Activated B cell treated with CpG ODN at 0.5 μM for 24 hours (primary cell): ENCODE measurements at regions not wholly inside any gene's neighbourhood (a gene's known extent, or its start where the extent isn't known, plus 50 kb on each side); places are given as distances from the start of the nearest gene placed in this dataset.

ENCODE experiments used
- ATAC-seq: fragments of 200-7000 bp; cut with Tn5 transposase; one replicate; pipeline ENCODE4 v1.10.0; 2021; ENCODE audit warnings: low read depth, mild to moderate bottlenecking, moderate library complexity
- CTCF ChIA-PET: fragments of 350-600 bp; sonication (Branson Sonifier 250); formaldehyde crosslinking; loops from one replicate; lab custom pipeline; 2021; ENCODE audit warnings: antibody characterized with exemption; lab: Charles Lee
- POLR2A ChIA-PET: fragments of 350-600 bp; sonication (Branson Sonifier 250); formaldehyde crosslinking; loops from one replicate; lab custom pipeline; 2021; ENCODE audit warnings: antibody characterized with exemption; lab: Charles Lee
- DNase-seq: peaks from one replicate; pipeline ENCODE4 v3.0.0; 2022
- H3K27ac Mint-ChIP-seq: one replicate; pipeline ENCODE4 v1.8.0; 2020; ENCODE audit warnings: mixed read lengths
- H3K27me3 Mint-ChIP-seq: one replicate; pipeline ENCODE4 v1.8.0; 2021; ENCODE audit warnings: mixed read lengths
- H3K36me3 Mint-ChIP-seq: one replicate; pipeline ENCODE4 v1.8.0; 2021; ENCODE audit warnings: low read depth, mixed read lengths
- H3K4me1 Mint-ChIP-seq: one replicate; pipeline ENCODE4 v1.8.0; 2021; ENCODE audit warnings: mixed read lengths
- H3K4me3 Mint-ChIP-seq: one replicate; pipeline ENCODE4 v1.8.0; 2020; ENCODE audit warnings: mild to moderate bottlenecking, mixed read lengths
- H3K9me3 Mint-ChIP-seq: one replicate; pipeline ENCODE4 v1.8.0; 2020; ENCODE audit warnings: mixed read lengths
- intact Hi-C: fragments of 100-400 bp; cut with micrococcal nuclease; formaldehyde crosslinking; loops from one replicate; pipeline ENCODE4 v1.15.1; 2024
- TF ChIP-seq, protein P1 (sequence below): fragments of 200-600 bp; IDR thresholded peaks from one replicate; pipeline ENCODE4 v1.8.0; 2022; ENCODE audit warnings: antibody characterized with exemption, mild to moderate bottlenecking

DNA sequence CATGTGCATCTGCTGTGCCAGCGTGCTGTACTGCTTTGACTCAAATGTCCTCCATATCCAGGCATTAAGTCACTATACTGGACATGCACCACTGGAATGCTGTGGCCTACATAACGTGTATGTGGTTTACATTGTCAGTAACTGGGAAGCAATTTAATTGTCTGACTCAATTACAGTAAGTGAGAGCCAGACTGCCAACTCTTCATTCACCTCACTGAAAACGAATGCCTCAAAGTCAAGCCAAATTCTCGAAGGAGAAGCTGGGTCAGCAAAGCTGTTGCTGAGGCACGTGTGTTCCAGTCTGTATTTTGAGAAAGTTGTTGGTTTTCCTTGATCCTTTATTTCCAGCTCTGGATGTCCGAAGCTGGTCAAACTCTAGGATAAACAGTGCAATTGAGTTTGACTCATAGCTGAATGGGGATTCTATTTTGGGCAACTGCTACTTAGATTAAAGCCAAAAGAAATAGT is 534.3 kb downstream of the COL12A1 start:
- ATAC-seq: no peak
- no peak for DNase-seq
- no peak overlapping the region for H3K27ac Mint-ChIP-seq
- ChIA-PET POLR2A (no interaction called here), CTCF (no interaction called here)
- intact Hi-C loops: no loop called here
- no peaks in the 10 kb centered on the region for H3K27me3 Mint-ChIP-seq
- peaks cover 8% of the 10 kb centered on the region for H3K9me3 Mint-ChIP-seq
- TF ChIP-seq, protein P1, sequence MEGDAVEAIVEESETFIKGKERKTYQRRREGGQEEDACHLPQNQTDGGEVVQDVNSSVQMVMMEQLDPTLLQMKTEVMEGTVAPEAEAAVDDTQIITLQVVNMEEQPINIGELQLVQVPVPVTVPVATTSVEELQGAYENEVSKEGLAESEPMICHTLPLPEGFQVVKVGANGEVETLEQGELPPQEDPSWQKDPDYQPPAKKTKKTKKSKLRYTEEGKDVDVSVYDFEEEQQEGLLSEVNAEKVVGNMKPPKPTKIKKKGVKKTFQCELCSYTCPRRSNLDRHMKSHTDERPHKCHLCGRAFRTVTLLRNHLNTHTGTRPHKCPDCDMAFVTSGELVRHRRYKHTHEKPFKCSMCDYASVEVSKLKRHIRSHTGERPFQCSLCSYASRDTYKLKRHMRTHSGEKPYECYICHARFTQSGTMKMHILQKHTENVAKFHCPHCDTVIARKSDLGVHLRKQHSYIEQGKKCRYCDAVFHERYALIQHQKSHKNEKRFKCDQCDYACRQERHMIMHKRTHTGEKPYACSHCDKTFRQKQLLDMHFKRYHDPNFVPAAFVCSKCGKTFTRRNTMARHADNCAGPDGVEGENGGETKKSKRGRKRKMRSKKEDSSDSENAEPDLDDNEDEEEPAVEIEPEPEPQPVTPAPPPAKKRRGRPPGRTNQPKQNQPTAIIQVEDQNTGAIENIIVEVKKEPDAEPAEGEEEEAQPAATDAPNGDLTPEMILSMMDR: no peak
- H3K4me1 Mint-ChIP-seq: no peaks in the 10 kb centered on the region
- H3K4me3 Mint-ChIP-seq: no peak overlapping the region
- H3K36me3 Mint-ChIP-seq: no peaks in the 10 kb centered on the region

DNA sequence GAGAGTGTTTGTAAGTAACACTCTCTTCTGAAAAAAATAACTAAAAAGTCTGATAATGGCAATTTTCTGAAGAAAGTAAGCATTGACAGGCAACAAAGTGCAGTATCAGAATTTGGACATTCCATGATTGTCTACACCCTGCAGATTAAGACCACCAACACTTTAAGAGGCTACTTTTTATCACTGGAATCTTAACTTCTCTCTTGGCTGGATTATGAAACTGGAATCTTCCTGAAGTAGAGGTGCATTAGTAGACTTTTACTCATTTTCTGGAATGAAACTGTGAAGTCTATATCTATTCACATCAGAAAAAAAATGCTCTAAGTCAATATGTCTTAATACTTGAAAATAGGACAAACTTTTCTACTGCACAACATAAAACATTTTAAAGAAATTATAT is 547.5 kb downstream of the COL12A1 start:
- no peaks in the 10 kb centered on the region for H3K4me1 Mint-ChIP-seq
- DNase-seq (no peak), ATAC-seq (no peak)
- no peaks in the 10 kb centered on the region for H3K27me3 Mint-ChIP-seq
- H3K9me3 Mint-ChIP-seq: no peaks in the 10 kb centered on the region
- no peaks in the 10 kb centered on the region for H3K36me3 Mint-ChIP-seq
- ChIA-PET POLR2A (no interaction called here), CTCF (no interaction called here)
- intact Hi-C loops: no loop called here
- no peak overlapping the region for H3K27ac Mint-ChIP-seq
- TF ChIP-seq, protein P1: no peak
- no peak overlapping the region for H3K4me3 Mint-ChIP-seq

DNA sequence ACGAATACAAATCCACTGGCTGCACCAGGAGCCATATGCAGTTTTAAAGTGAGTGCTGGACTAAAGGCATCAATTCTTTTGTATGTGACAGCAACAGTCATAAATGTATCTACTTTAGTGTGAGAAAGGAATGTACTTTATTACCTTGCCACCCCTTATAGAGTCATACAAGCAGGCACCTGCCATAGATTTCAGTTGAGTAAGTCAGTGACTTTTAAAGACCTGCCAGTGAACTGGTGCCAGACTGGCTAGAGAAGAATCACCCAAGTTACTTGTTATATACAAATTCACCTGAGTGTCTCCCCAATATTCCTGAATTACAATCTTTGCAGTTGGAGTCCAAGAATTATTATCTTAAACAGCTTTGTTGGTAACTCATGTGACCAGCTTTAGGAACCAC is 547.9 kb downstream of the COL12A1 start:
- CTCF ChIA-PET: no interaction called here
- ATAC-seq (no peak), DNase-seq (no peak)
- H3K27me3 Mint-ChIP-seq: no peaks in the 10 kb centered on the region
- no peak overlapping the region for H3K27ac Mint-ChIP-seq
- H3K4me3 Mint-ChIP-seq: no peak overlapping the region
- H3K36me3 Mint-ChIP-seq: no peaks in the 10 kb centered on the region
- POLR2A ChIA-PET: no interaction called here
- H3K4me1 Mint-ChIP-seq: no peaks in the 10 kb centered on the region
- TF ChIP-seq, protein P1: no peak
- no peaks in the 10 kb centered on the region for H3K9me3 Mint-ChIP-seq
- intact Hi-C loops: no loop called here

DNA sequence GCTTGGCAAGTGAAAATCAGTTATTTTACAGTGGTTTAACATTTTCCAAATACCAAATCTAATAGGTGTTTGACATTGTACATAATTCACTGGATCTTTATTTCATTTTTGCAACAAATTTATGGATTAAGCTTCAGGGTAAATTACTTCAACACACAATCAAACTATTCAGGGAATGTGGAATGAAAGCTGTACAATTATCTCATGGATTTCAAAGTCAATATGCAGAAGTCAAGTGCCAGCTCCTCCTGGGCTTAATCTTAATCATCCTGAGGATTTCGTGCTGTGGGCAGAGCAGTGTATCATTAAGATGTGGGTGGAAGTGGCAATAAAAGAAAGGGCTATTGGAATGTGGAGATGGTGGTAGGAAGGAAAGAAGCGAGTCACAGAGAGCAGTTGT is 548.8 kb downstream of the COL12A1 start:
- TF ChIP-seq, protein P1: no peak

DNA sequence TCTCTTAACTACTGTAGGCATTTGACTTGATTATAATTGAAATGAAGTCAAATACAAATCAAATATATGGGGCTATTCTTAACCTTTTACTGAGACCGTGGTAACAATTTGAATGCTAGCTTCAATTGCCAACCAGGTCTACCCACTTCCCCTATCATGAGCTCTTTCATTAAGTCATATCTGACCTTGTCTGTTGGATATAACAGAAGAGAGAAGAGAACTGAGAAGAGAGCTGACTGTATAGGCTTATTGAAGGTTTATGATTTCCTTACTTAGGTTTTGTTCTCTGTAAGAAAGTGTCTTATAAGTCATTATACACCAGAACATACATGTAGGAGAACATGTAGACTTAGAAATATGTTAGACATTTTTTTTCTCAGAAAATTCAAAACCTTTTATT is 549.4 kb downstream of the COL12A1 start:
- H3K4me1 Mint-ChIP-seq: no peaks in the 10 kb centered on the region
- TF ChIP-seq, protein P1: no peak
- no peaks in the 10 kb centered on the region for H3K27me3 Mint-ChIP-seq
- H3K9me3 Mint-ChIP-seq: no peaks in the 10 kb centered on the region
- ATAC-seq (no peak), DNase-seq (no peak)
- ChIA-PET CTCF (no interaction called here), POLR2A (no interaction called here)
- no peak overlapping the region for H3K27ac Mint-ChIP-seq
- no peaks in the 10 kb centered on the region for H3K36me3 Mint-ChIP-seq
- H3K4me3 Mint-ChIP-seq: no peak overlapping the region
- intact Hi-C loops: no loop called here

More for the DNA sequence above, 548.8 kb downstream of the COL12A1 start:
- no peak for ATAC-seq
- Mint-ChIP-seq H3K4me3 (no peak overlapping the region), H3K36me3 (no peaks in the 10 kb centered on the region), H3K9me3 (no peaks in the 10 kb centered on the region), H3K27me3 (no peaks in the 10 kb centered on the region), H3K4me1 (no peaks in the 10 kb centered on the region), H3K27ac (no peak overlapping the region)
- intact Hi-C loops: no loop called here
- no peak for DNase-seq
- CTCF ChIA-PET: no interaction called here
- POLR2A ChIA-PET: no interaction called here
